ENCODE measurements at regions not wholly inside any gene's neighbourhood (a gene's known extent, or its start where the extent isn't known, plus 50 kb on each side); places are given as distances from the start of the nearest gene placed in this dataset.

DNA sequence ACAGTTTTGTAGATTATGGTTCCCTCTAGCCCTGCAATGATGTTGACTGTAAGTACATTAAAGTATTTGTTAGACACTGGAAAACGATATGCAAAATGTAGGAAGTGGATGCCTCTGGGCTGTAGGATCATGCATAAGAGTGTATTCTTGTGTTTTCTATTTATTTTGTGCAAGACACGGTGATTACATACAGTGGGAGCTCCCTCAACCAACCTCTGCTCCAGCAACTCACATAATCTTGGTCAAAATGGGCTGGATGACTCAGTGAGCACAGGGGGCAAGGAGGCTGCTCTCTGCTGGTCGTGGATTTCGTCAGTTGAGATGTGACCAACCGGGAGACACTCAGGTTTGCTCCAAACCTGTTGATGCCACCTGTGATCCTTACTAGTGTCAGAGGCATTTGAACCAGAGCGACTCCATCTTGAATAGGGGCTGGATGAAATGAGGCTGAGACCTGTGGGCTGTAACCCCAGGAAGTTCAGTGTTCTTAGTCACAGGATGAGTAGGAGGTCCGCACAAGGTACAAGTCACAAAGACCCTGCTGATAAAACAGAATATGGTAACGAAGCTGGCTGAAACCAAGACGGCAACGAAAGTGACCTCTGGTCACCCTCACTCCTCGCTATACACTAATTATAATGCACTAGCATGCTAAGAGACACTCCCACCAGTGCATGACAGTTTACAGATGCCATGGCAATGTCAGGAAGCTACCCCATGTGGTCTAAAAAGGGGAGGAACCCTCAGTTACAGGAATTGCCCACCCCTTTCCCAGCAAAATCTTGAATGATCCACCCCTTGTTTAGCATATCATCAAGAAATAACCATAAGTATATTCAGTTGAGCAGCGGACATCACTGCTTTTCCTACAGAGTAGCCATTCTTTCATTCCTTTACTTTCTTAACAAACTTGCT, 56.4 kb upstream of the FAM20C start:
- DNase-seq (ENCODE audit: low read depth): no peak

DNA sequence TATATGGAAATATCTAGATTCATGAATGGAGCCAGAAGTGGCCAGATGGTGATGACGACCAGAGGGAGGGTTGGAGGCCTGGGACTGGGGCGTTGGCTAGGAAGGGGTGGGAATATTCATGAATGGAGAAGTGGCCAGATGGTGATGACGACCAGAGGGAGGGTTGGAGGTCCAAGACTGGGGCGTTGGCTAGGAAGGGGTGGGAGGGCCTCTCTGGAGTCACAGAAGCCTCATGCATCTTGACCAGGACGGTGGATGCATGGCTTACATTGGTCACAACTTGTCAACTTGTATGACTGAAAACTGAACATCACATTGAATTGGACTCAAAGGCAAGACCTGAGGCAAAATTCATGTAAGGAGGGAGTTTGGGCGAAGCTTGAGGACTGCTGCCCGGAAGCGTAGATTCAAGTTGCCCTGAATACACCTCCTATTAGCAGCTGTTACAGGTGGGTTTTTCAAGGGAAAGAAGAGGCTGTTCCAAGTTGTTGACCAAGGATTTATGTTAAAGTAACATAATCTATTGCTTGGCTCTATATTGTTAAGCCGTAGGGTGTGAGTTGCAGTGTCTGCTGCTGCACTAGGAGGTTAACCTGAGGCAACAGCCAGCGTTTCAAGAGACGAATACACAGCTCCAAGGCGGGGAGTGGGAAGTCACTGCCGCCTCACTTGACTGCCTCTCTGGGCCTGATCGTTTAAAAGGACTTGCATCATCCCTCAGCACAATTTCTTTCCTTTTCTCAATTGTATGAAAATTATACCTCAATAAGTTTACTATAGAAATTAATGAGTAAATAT, 55.1 kb upstream of the FAM20C start:
- no peak for DNase-seq (ENCODE audit: low read depth)

DNA sequence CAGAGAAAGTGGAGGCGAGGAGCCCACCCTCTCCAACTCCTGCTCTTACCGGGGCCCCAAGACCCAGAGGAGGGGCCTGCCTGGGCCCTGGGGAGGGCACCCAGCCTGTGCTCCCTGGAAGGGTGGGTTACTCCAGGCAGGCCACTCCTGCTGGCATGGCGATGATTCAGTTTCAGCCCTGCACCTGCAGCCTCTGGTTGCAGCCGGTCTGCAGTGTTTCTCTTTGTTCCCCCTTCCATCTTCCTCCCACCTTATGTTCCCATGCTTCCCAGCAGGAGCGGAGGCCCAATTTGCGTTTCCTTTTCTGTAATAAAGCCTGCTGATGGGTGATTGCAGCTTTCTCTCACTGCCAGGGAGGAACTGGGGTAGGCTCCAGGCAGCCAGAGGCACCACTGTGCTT, 53.2 kb upstream of the FAM20C start:
- no peak for DNase-seq (ENCODE audit: low read depth)

DNA sequence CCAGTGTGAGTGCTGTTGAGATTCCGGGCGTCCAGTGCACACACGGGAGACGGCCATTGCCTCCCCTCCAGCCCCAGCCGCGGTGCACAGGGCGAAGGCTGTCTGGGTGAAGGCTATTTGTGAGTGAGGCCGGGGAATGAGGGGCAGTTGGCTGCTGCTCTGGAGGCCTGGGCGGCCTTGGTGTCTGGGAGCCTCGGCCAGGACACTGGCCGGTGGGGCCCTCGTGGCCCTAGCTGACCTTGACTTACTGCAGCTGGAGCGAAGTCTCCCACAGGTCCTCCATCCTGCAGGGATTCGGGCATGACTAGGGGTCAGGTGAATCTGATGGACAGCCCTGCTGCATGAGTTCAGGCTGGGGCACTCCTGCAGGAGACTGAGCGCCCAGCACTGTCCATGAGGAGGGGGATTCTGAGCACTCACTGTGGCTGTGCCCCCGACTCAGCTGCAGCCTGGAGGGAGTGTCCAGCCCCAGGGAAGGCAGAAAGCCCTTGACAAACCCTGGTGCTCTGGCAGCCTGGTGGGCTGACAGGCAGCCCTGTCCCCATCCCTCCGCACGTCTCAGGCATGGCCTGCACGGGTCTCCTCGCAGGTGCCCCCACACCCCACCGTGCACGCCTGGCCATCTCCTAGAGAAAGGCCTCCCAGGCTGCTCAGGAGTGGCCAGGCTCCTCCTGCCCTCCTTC, 52.7 kb upstream of the FAM20C start:
- DNase-seq (ENCODE audit: low read depth): no peak

DNA sequence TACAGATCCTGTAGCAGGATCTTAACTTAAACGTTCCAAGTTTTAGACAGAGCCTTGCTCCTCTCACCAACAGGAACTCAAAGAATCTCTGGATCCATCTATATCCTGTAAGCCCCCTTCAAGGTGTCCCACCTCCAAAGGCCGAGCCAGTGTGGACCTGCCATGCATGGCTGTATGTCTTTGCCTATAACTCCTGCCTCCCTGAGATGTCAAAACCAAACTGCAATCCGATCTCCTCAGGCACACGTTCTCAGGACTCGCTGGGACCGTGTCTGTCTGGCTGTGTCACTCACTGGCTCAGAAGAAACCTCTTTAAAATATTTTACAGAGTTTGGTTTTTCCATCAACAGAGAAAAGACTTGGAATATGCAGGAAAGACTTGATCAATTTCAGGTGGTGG, 51.4 kb upstream of the FAM20C start:
- DNase-seq (ENCODE audit: low read depth): no peak

DNA sequence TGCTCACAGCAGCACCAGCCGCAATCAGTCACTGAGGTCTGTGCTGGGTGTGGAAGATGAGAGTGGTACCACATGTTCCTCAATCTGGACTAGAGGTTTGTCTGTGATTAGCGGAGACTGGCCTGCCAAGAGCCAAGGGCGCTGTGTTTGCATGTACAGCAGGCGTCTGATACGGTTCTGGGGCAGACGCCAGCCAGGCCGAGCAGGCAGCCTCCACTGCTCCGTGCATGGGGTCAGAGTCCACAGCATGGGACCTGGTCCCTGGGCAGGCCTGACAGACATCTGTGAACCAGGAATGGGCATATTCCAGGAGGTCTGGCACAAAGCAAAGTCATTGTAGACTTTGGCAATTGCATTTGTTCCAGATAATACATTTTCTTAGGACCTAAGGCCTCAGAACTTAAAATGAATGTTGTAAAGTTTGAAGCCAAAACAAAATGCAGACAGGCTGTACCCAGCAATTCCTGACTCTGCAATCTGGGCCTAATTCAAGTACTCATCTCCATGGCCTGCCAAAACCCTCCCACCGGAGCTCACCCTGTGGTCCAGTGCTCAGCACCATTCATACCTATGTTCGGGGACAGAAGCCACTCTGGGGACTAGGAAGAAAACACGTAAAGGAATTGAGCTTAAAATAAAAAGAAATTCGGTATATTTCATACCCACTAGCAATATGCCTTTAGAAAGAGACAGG, 50.0 kb upstream of the FAM20C start:
- DNase-seq (ENCODE audit: low read depth): no peak

Data from GM04504 (cell line).